ENCODE measurements at regions not wholly inside any gene's neighbourhood (a gene's known extent, or its start where the extent isn't known, plus 50 kb on each side); places are given as distances from the start of the nearest gene placed in this dataset.

DNA sequence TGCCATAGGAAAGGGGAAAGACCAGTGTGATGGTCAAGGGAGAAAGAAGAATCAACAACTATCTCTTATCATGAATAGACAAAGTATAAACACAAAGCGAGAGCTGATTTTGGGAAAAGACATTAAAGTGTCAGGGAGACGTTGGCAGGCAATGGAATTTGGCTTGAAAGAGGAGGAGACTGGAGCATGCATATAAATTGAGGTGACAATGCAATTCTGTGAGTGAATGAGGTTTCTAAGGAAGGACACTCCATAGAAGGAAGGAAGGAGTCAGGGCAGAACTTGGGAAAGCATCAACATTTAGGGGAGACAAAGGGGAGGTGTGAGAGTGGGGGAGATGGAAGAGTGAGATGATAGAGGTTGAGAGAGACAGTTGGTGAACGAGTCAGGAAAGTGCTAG lies 543.0 kb upstream of the TBL1XR1 start:
- TF ChIP-seq, protein P1, sequence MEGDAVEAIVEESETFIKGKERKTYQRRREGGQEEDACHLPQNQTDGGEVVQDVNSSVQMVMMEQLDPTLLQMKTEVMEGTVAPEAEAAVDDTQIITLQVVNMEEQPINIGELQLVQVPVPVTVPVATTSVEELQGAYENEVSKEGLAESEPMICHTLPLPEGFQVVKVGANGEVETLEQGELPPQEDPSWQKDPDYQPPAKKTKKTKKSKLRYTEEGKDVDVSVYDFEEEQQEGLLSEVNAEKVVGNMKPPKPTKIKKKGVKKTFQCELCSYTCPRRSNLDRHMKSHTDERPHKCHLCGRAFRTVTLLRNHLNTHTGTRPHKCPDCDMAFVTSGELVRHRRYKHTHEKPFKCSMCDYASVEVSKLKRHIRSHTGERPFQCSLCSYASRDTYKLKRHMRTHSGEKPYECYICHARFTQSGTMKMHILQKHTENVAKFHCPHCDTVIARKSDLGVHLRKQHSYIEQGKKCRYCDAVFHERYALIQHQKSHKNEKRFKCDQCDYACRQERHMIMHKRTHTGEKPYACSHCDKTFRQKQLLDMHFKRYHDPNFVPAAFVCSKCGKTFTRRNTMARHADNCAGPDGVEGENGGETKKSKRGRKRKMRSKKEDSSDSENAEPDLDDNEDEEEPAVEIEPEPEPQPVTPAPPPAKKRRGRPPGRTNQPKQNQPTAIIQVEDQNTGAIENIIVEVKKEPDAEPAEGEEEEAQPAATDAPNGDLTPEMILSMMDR (conservative IDR thresholded peaks at IDR 0.05; ENCODE audit: low read depth, low read length): no peak
- TF ChIP-seq EZH2 (IDR thresholded peaks at IDR 0.05; ENCODE audit: low read length, unreplicated experiment) (no peak), EZH2phosphoT487 (IDR thresholded peaks at IDR 0.05; ENCODE audit: borderline replicate concordance, low read length) (no peak)

Data from PC-3 (cell line).